ENCODE measurements at regions not wholly inside any gene's neighbourhood (a gene's known extent, or its start where the extent isn't known, plus 50 kb on each side); places are given as distances from the start of the nearest gene placed in this dataset.

DNA sequence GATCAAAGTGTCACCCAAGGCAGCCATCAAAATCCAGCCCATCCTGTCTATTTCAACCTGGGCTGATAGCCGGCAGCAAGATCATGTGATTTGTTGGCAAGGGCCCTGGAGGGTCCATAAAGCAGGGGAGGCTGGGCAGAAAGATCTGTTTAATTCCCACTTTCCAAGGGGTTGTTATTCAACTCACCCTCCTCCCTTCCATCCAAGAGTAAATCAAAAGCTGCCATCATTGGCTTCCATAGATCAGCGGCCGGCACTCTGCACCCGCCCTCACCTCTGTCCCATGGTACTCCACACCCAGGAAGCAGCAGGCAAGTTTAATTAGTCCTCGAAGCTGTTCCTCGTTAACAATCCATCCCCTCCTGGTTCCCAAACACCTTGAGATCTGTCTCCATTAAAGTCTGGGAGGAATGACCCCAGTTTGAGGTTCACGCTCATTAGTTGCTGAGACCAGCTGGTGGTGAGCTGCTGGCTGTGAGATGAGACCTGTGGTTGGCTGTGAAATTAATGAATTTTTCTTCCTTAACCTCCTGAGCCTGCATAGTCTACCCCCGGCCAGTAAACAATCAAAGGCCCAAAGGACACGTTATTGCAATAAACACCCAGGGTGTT is 120.6 kb upstream of the CHST15 start:
- Histone ChIP-seq H3K27ac (replicated peaks; ENCODE audit: low read length) (no peak overlapping the region), H3K23ac (ENCODE audit: low read depth, low read length, poor library complexity) (no peak overlapping the region), H3K79me1 (ENCODE audit: low read depth, low read length) (no peaks in the 10 kb centered on the region), H3K9me3 (replicated peaks in 1 of 2; ENCODE audit: control insufficient read depth in 2 of 2, insufficient read depth in 1 of 2, low read depth in 1 of 2, low read length in 2 of 2) (peaks cover 0 to 2% of the 10 kb centered on the region in 2 donors), H3K18ac (ENCODE audit: low read length) (no peak overlapping the region), H2BK15ac (ENCODE audit: low read length) (no peak overlapping the region), H4K91ac (ENCODE audit: low read depth, low read length, poor library complexity) (no peak overlapping the region), H2BK12ac (ENCODE audit: low read length) (no peak overlapping the region), H3K27me3 (ENCODE audit: control insufficient read depth in 3 of 3, insufficient read depth in 3 of 3, low read depth in 1 of 3, low read length in 3 of 3) (no peaks in the 10 kb centered on the region), H2BK5ac (ENCODE audit: low read length) (no peak overlapping the region), H2AFZ (ENCODE audit: low read length) (no peak overlapping the region), H3K4me2 (ENCODE audit: insufficient read depth, low read length, poor library complexity, severe bottlenecking) (no peak overlapping the region), H4K8ac (ENCODE audit: low read depth, low read length) (no peak overlapping the region), H3K4me3 (ENCODE audit: low read length in 2 of 2) (no peak overlapping the region), H3K9ac (ENCODE audit: low read depth, low read length, poor library complexity) (no peak overlapping the region), H2BK120ac (ENCODE audit: low read depth, low read length) (no peak overlapping the region), H3K4ac (ENCODE audit: low read length) (no peak overlapping the region), H3K36me3 (replicated peaks in 1 of 2; ENCODE audit: control insufficient read depth in 2 of 2, insufficient read depth in 2 of 2, low read length in 2 of 2) (no peaks in the 10 kb centered on the region), H3K14ac (ENCODE audit: low read length) (no peak overlapping the region), H2AK5ac (ENCODE audit: low read depth, low read length) (no peak overlapping the region), H3K4me1 (ENCODE audit: control insufficient read depth in 2 of 2, insufficient read depth in 1 of 2, low read depth in 1 of 2, low read length in 2 of 2) (peaks cover 0 to 2% of the 10 kb centered on the region in 2 donors)
- no CpG with 5 or more reads among the region's 9 CpGs for WGBS, 2 donors (ENCODE audit: extremely low coverage in 2 of 2, insufficient read length in 2 of 2, insufficient replicate concordance in 1 of 2)
- no peak for DNase-seq (ENCODE audit: low spot score)

- WGBS, 2 donors (ENCODE audit: extremely low coverage in 2 of 2, insufficient read length in 2 of 2, insufficient replicate concordance in 1 of 2) = no CpG with 5 or more reads among the region's 2 CpGs
- peaks cover 0 to 2% of the 10 kb centered on the region in 2 donors for H3K9me3 ChIP-seq (replicated peaks in 1 of 2; ENCODE audit: control insufficient read depth in 2 of 2, insufficient read depth in 1 of 2, low read depth in 1 of 2, low read length in 2 of 2)
- no peak for DNase-seq (ENCODE audit: low spot score)
Observed at GRCh38 chr10:124213471-124213870, 120.1 kb upstream of the CHST15 start.

GRCh38 chr10:124212702-124213101 is 119.3 kb upstream of the CHST15 start:
- Histone ChIP-seq H3K79me1 (ENCODE audit: low read depth, low read length) (no peaks in the 10 kb centered on the region), H4K91ac (ENCODE audit: low read depth, low read length, poor library complexity) (no peak overlapping the region), H3K4me1 (ENCODE audit: control insufficient read depth in 2 of 2, insufficient read depth in 1 of 2, low read depth in 1 of 2, low read length in 2 of 2) (peaks cover 0 to 2% of the 10 kb centered on the region in 2 donors), H3K27ac (replicated peaks; ENCODE audit: low read length) (no peak overlapping the region), H3K4ac (ENCODE audit: low read length) (no peak overlapping the region), H2BK15ac (ENCODE audit: low read length) (no peak overlapping the region), H2BK120ac (ENCODE audit: low read depth, low read length) (no peak overlapping the region), H3K36me3 (replicated peaks in 1 of 2; ENCODE audit: control insufficient read depth in 2 of 2, insufficient read depth in 2 of 2, low read length in 2 of 2) (no peaks in the 10 kb centered on the region), H3K9me3 (replicated peaks in 1 of 2; ENCODE audit: control insufficient read depth in 2 of 2, insufficient read depth in 1 of 2, low read depth in 1 of 2, low read length in 2 of 2) (peaks cover 0 to 2% of the 10 kb centered on the region in 2 donors), H3K4me3 (ENCODE audit: low read length in 2 of 2) (no peak overlapping the region), H3K27me3 (ENCODE audit: control insufficient read depth in 3 of 3, insufficient read depth in 3 of 3, low read depth in 1 of 3, low read length in 3 of 3) (no peaks in the 10 kb centered on the region), H3K4me2 (ENCODE audit: insufficient read depth, low read length, poor library complexity, severe bottlenecking) (no peak overlapping the region), H3K23ac (ENCODE audit: low read depth, low read length, poor library complexity) (no peak overlapping the region), H2AFZ (ENCODE audit: low read length) (no peak overlapping the region), H3K18ac (ENCODE audit: low read length) (no peak overlapping the region), H2AK5ac (ENCODE audit: low read depth, low read length) (no peak overlapping the region), H3K9ac (ENCODE audit: low read depth, low read length, poor library complexity) (no peak overlapping the region), H3K14ac (ENCODE audit: low read length) (no peak overlapping the region), H2BK5ac (ENCODE audit: low read length) (no peak overlapping the region), H2BK12ac (ENCODE audit: low read length) (no peak overlapping the region), H4K8ac (ENCODE audit: low read depth, low read length) (no peak overlapping the region)
- no CpG with 5 or more reads among the region's 9 CpGs for WGBS, 2 donors (ENCODE audit: extremely low coverage in 2 of 2, insufficient read length in 2 of 2, insufficient replicate concordance in 1 of 2)
- no peak for DNase-seq (ENCODE audit: low spot score)

More at GRCh38 chr10:124213471-124213870, 120.1 kb upstream of the CHST15 start:
- H4K8ac ChIP-seq (ENCODE audit: low read depth, low read length) = no peak overlapping the region
- no peak overlapping the region for H3K4me3 ChIP-seq (ENCODE audit: low read length in 2 of 2)
- peaks cover 0 to 2% of the 10 kb centered on the region in 2 donors for H3K4me1 ChIP-seq (ENCODE audit: control insufficient read depth in 2 of 2, insufficient read depth in 1 of 2, low read depth in 1 of 2, low read length in 2 of 2)
- no peak overlapping the region for H2AK5ac ChIP-seq (ENCODE audit: low read depth, low read length)
- no peak overlapping the region for H3K14ac ChIP-seq (ENCODE audit: low read length)
- no peak overlapping the region for H3K23ac ChIP-seq (ENCODE audit: low read depth, low read length, poor library complexity)
- H2BK12ac ChIP-seq (ENCODE audit: low read length) = no peak overlapping the region
- H3K27me3 ChIP-seq (ENCODE audit: control insufficient read depth in 3 of 3, insufficient read depth in 3 of 3, low read depth in 1 of 3, low read length in 3 of 3) = no peaks in the 10 kb centered on the region
- no peak overlapping the region for H3K27ac ChIP-seq (replicated peaks; ENCODE audit: low read length)
- H3K4me2 ChIP-seq (ENCODE audit: insufficient read depth, low read length, poor library complexity, severe bottlenecking) = no peak overlapping the region
- H3K18ac ChIP-seq (ENCODE audit: low read length) = no peak overlapping the region
- H3K36me3 ChIP-seq (replicated peaks in 1 of 2; ENCODE audit: control insufficient read depth in 2 of 2, insufficient read depth in 2 of 2, low read length in 2 of 2) = no peaks in the 10 kb centered on the region
- no peaks in the 10 kb centered on the region for H3K79me1 ChIP-seq (ENCODE audit: low read depth, low read length)
- H3K9ac ChIP-seq (ENCODE audit: low read depth, low read length, poor library complexity) = no peak overlapping the region
- H2BK120ac ChIP-seq (ENCODE audit: low read depth, low read length) = no peak overlapping the region
- H2AFZ ChIP-seq (ENCODE audit: low read length) = no peak overlapping the region
- no peak overlapping the region for H2BK5ac ChIP-seq (ENCODE audit: low read length)
- H4K91ac ChIP-seq (ENCODE audit: low read depth, low read length, poor library complexity) = no peak overlapping the region
- H3K4ac ChIP-seq (ENCODE audit: low read length) = no peak overlapping the region
- H2BK15ac ChIP-seq (ENCODE audit: low read length) = no peak overlapping the region

GRCh38 chr10:124211921-124212320 is 118.5 kb upstream of the CHST15 start:
- no peak overlapping the region for H2AFZ ChIP-seq (ENCODE audit: low read length)
- no peak overlapping the region for H3K27ac ChIP-seq (replicated peaks; ENCODE audit: low read length)
- H4K8ac ChIP-seq (ENCODE audit: low read depth, low read length) = no peak overlapping the region
- peaks cover 0 to 2% of the 10 kb centered on the region in 2 donors for H3K4me1 ChIP-seq (ENCODE audit: control insufficient read depth in 2 of 2, insufficient read depth in 1 of 2, low read depth in 1 of 2, low read length in 2 of 2)
- no peak overlapping the region for H4K91ac ChIP-seq (ENCODE audit: low read depth, low read length, poor library complexity)
- WGBS, 2 donors (ENCODE audit: extremely low coverage in 2 of 2, insufficient read length in 2 of 2, insufficient replicate concordance in 1 of 2) = no CpG with 5 or more reads among the region's 8 CpGs
- no peak overlapping the region for H2BK120ac ChIP-seq (ENCODE audit: low read depth, low read length)
- H3K36me3 ChIP-seq (replicated peaks in 1 of 2; ENCODE audit: control insufficient read depth in 2 of 2, insufficient read depth in 2 of 2, low read length in 2 of 2) = no peaks in the 10 kb centered on the region
- no peaks in the 10 kb centered on the region for H3K79me1 ChIP-seq (ENCODE audit: low read depth, low read length)
- H3K18ac ChIP-seq (ENCODE audit: low read length) = no peak overlapping the region
- no peak for DNase-seq (ENCODE audit: low spot score)
- no peak overlapping the region for H3K14ac ChIP-seq (ENCODE audit: low read length)
- no peak overlapping the region for H3K4me3 ChIP-seq (ENCODE audit: low read length in 2 of 2)
- no peaks in the 10 kb centered on the region for H3K27me3 ChIP-seq (ENCODE audit: control insufficient read depth in 3 of 3, insufficient read depth in 3 of 3, low read depth in 1 of 3, low read length in 3 of 3)
- H2BK5ac ChIP-seq (ENCODE audit: low read length) = no peak overlapping the region
- H3K4me2 ChIP-seq (ENCODE audit: insufficient read depth, low read length, poor library complexity, severe bottlenecking) = no peak overlapping the region
- no peak overlapping the region for H3K9ac ChIP-seq (ENCODE audit: low read depth, low read length, poor library complexity)
- no peak overlapping the region for H3K23ac ChIP-seq (ENCODE audit: low read depth, low read length, poor library complexity)
- H2BK15ac ChIP-seq (ENCODE audit: low read length) = no peak overlapping the region
- H3K4ac ChIP-seq (ENCODE audit: low read length) = no peak overlapping the region
- H3K9me3 ChIP-seq (replicated peaks in 1 of 2; ENCODE audit: control insufficient read depth in 2 of 2, insufficient read depth in 1 of 2, low read depth in 1 of 2, low read length in 2 of 2) = peaks cover 0 to 2% of the 10 kb centered on the region in 2 donors
- H2AK5ac ChIP-seq (ENCODE audit: low read depth, low read length) = no peak overlapping the region
- no peak overlapping the region for H2BK12ac ChIP-seq (ENCODE audit: low read length)

All from neuronal stem cell (in vitro differentiated cells).